SH-SY5Y (cell line): ENCODE measurements at regions not wholly inside any gene's neighbourhood (a gene's known extent, or its start where the extent isn't known, plus 50 kb on each side); places are given as distances from the start of the nearest gene placed in this dataset.

Source experiments
- GATA2 ChIP-seq: IDR thresholded peaks from 2 replicates; pipeline ENCODE4 v1.6.1; 2011; ENCODE audit warnings: mild to moderate bottlenecking, low read depth, low read length
- GATA3 ChIP-seq: IDR thresholded peaks from 2 replicates; pipeline ENCODE4 v1.6.1; 2011; ENCODE audit warnings: low read depth, mild to moderate bottlenecking, low read length, moderate library complexity

- no peak for TF ChIP-seq GATA2
- TF ChIP-seq GATA3: no peak
Measured at GRCh38 chrX:97909245-97909644, 1025.5 kb downstream of the RPA4 start.
